HEK293T (cell line): ENCODE measurements at regions not wholly inside any gene's neighbourhood (a gene's known extent, or its start where the extent isn't known, plus 50 kb on each side); places are given as distances from the start of the nearest gene placed in this dataset.

ENCODE experiments used
- ARNT ChIP-seq: fragments of 450-650 bp; IDR thresholded peaks from 2 replicates; pipeline ENCODE4 v1.6.1; 2017; ENCODE audit warnings: mild to moderate bottlenecking
- BHLHE40 ChIP-seq: fragments of 450-650 bp; IDR thresholded peaks from 2 replicates; pipeline ENCODE4 v1.6.1; 2016; ENCODE audit warnings: mild to moderate bottlenecking, moderate library complexity, borderline replicate concordance
- CTBP1 ChIP-seq: fragments of 450-650 bp; IDR thresholded peaks from 2 replicates; pipeline ENCODE4 v1.6.1; 2016; ENCODE audit warnings: borderline replicate concordance
- ELF4 ChIP-seq: fragments of 450-650 bp; IDR thresholded peaks from 2 replicates; pipeline ENCODE4 v1.6.1; 2017; ENCODE audit warnings: antibody characterized with exemption
- FOXA1 ChIP-seq: fragments of 450-650 bp; IDR thresholded peaks from 2 replicates; pipeline ENCODE4 v1.6.1; 2016; ENCODE audit warnings: mild to moderate bottlenecking
- FOXK2 ChIP-seq: fragments of 450-650 bp; IDR thresholded peaks from 2 replicates; pipeline ENCODE4 v1.6.1; 2016; ENCODE audit warnings: mild to moderate bottlenecking
- FOXM1 ChIP-seq: fragments of 450-650 bp; IDR thresholded peaks from 2 replicates; pipeline ENCODE4 v1.6.1; 2017; ENCODE audit warnings: mild to moderate bottlenecking, borderline replicate concordance
- HDGF ChIP-seq: fragments of 450-650 bp; IDR thresholded peaks from 2 replicates; pipeline ENCODE4 v1.6.1; 2017; ENCODE audit warnings: antibody characterized with exemption, borderline replicate concordance
- PKNOX1 ChIP-seq: fragments of 450-650 bp; IDR thresholded peaks from 2 replicates; pipeline ENCODE4 v1.6.1; 2016
- SP1 ChIP-seq: fragments of 450-650 bp; IDR thresholded peaks from 2 replicates; pipeline ENCODE4 v1.6.1; 2017
- SUZ12 ChIP-seq: fragments of 450-650 bp; IDR thresholded peaks from 2 replicates; pipeline ENCODE4 v1.6.1; 2016; ENCODE audit warnings: mild to moderate bottlenecking
- ZNF384 ChIP-seq: fragments of 450-650 bp; IDR thresholded peaks from 2 replicates; pipeline ENCODE4 v1.6.1; 2016

- TF ChIP-seq SP1, result no peak
- TF ChIP-seq ARNT, result no peak
- no peak for TF ChIP-seq FOXK2
- no peak for TF ChIP-seq BHLHE40
- no peak for TF ChIP-seq PKNOX1
- no peak for TF ChIP-seq ELF4
- TF ChIP-seq FOXA1, result no peak
- TF ChIP-seq FOXM1, result no peak
- no peak for TF ChIP-seq HDGF
- no peak for TF ChIP-seq SUZ12
- no peak for TF ChIP-seq ZNF384
- TF ChIP-seq CTBP1, result no peak
Observed at GRCh38 chr15:70269311-70269911, 171.7 kb upstream of the TLE3 start.
